Central memory CD8-positive, alpha-beta T cell (primary cell): ENCODE measurements at regions not wholly inside any gene's neighbourhood (a gene's known extent, or its start where the extent isn't known, plus 50 kb on each side); places are given as distances from the start of the nearest gene placed in this dataset.

Experiments used
- ATAC-seq: fragments of 150-1000 bp; cut with Tn5 transposase; replicated peaks from 2 replicates; pipeline ENCODE4 v1.10.0; 2022; ENCODE audit warnings: mild to moderate bottlenecking, moderate FRiP score, moderate number of reproducible peaks; ENCODE audit not compliant: poor library complexity, severe bottlenecking; ENCODE audit errors: extremely low read depth
- DNase-seq, 2 donors: peaks; one replicate each; pipeline ENCODE4 v3.0.0; 2021; ENCODE audit warnings: low spot score in 2 of 2
- H3K27ac Mint-ChIP-seq: one replicate; pipeline ENCODE4 v1.8.0; 2022; ENCODE audit warnings: low read depth, mild to moderate bottlenecking, moderate library complexity, mixed read lengths
- H3K27me3 Mint-ChIP-seq: one replicate; pipeline ENCODE4 v1.8.0; 2022; ENCODE audit warnings: mixed read lengths
- H3K36me3 Mint-ChIP-seq: one replicate; pipeline ENCODE4 v1.8.0; 2022; ENCODE audit warnings: mild to moderate bottlenecking, moderate library complexity, mixed read lengths; ENCODE audit not compliant: insufficient read depth
- H3K4me1 Mint-ChIP-seq: one replicate; pipeline ENCODE4 v1.8.0; 2022; ENCODE audit warnings: mixed read lengths
- H3K4me3 Mint-ChIP-seq: one replicate; pipeline ENCODE4 v1.8.0; 2022; ENCODE audit warnings: mild to moderate bottlenecking, moderate library complexity, mixed read lengths
- H3K9me3 Mint-ChIP-seq: one replicate; pipeline ENCODE4 v1.8.0; 2022; ENCODE audit warnings: mixed read lengths

DNA sequence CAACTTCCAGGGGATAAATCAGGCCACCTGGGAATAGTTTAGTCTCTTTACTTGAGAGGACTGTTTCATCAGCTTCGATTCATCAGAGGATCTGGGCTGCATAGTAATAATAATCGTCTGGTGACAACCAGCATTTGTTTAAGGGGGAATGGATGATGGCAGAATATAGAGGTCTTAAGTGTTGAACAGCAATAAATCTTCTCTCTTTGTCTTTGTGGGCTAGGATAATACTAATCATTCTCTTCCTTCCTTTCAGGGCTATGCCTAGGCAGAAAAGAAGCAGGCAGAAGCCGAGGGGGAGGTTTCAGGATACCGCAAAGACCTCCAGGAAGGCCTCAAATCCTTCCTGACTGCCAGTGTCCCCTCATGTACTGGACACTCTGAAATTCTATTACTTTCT, 150.4 kb upstream of the GAREM1 start:
- Mint-ChIP-seq H3K27me3 (peaks cover 2% of the 10 kb centered on the region), H3K27ac (no peak overlapping the region), H3K4me1 (no peaks in the 10 kb centered on the region), H3K36me3 (no peaks in the 10 kb centered on the region), H3K4me3 (no peak overlapping the region), H3K9me3 (no peaks in the 10 kb centered on the region)
- ATAC-seq (no peak), DNase-seq (no peak)

GRCh38 chr18:32618546-32618945, 147.9 kb upstream of the GAREM1 start:
- H3K4me1 Mint-ChIP-seq: no peaks in the 10 kb centered on the region
- H3K27me3 Mint-ChIP-seq: peaks cover 16% of the 10 kb centered on the region
- H3K4me3 Mint-ChIP-seq: no peak overlapping the region
- peaks cover 5% of the 10 kb centered on the region for H3K9me3 Mint-ChIP-seq
- H3K36me3 Mint-ChIP-seq: no peaks in the 10 kb centered on the region
- H3K27ac Mint-ChIP-seq: no peak overlapping the region
- ATAC-seq (no peak), DNase-seq (no peak)

DNA sequence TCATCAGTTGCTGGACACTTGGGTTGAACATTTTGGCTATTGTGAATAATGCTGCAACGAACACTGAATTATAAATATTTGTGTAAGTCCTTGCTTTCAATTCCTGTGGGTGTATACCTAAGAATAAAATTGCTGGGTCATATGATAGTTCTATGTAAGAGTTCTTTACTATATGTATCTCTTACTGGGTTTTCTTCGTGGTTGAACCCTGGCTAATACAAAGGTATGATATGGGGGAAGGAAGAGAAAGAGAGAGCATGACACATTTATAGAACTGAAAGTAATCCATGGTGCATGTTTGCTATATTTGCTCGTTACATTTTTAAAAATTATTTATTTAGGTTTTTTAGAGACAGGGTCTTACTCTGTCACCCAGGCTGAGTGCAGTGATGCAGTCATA, 143.1 kb upstream of the GAREM1 start:
- no peak overlapping the region for H3K27ac Mint-ChIP-seq
- H3K4me1 Mint-ChIP-seq: no peaks in the 10 kb centered on the region
- peaks cover 23% of the 10 kb centered on the region for H3K27me3 Mint-ChIP-seq
- H3K9me3 Mint-ChIP-seq: peaks cover 5% of the 10 kb centered on the region
- ATAC-seq (no peak), DNase-seq (no peak)
- no peak overlapping the region for H3K4me3 Mint-ChIP-seq
- no peaks in the 10 kb centered on the region for H3K36me3 Mint-ChIP-seq

- Mint-ChIP-seq H3K36me3 (no peaks in the 10 kb centered on the region), H3K4me1 (no peaks in the 10 kb centered on the region), H3K27ac (no peak overlapping the region), H3K27me3 (peaks cover 34% of the 10 kb centered on the region), H3K9me3 (peaks cover 5% of the 10 kb centered on the region), H3K4me3 (no peak overlapping the region)
- no peak for DNase-seq
- ATAC-seq: no peak
Observed at GRCh38 chr18:32612651-32613050, 142.0 kb upstream of the GAREM1 start.

DNA sequence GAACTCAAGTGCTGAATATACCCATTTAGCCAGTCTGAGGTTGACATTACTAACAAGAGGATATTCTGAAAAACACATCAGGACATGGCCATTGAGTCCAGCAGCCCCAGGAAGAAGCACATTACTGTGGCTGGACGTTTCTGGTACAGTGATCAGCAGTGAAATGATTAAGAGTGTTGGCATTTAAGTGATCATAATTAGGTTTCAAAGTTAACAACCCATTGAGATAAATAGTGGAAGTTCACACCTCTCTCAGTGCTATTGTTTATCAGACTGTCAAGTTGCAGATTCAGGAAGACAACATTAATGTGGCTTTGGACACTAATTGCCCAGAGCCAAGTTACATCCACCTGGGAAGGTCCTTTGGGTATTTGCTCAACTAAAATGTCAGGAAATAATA, 139.5 kb upstream of the GAREM1 start:
- no peak for DNase-seq
- Mint-ChIP-seq H3K9me3 (peaks cover 5% of the 10 kb centered on the region), H3K36me3 (no peaks in the 10 kb centered on the region), H3K27me3 (peaks cover 32% of the 10 kb centered on the region), H3K27ac (no peak overlapping the region), H3K4me3 (no peak overlapping the region), H3K4me1 (no peaks in the 10 kb centered on the region)
- no peak for ATAC-seq

- ATAC-seq (no peak), DNase-seq (no peak)
- H3K36me3 Mint-ChIP-seq: no peaks in the 10 kb centered on the region
- H3K27ac Mint-ChIP-seq: no peak overlapping the region
- no peaks in the 10 kb centered on the region for H3K9me3 Mint-ChIP-seq
- no peaks in the 10 kb centered on the region for H3K4me1 Mint-ChIP-seq
- H3K27me3 Mint-ChIP-seq: peaks cover 27% of the 10 kb centered on the region
- H3K4me3 Mint-ChIP-seq: no peak overlapping the region
Observed at GRCh38 chr18:32607816-32608215, 137.1 kb upstream of the GAREM1 start.

DNA sequence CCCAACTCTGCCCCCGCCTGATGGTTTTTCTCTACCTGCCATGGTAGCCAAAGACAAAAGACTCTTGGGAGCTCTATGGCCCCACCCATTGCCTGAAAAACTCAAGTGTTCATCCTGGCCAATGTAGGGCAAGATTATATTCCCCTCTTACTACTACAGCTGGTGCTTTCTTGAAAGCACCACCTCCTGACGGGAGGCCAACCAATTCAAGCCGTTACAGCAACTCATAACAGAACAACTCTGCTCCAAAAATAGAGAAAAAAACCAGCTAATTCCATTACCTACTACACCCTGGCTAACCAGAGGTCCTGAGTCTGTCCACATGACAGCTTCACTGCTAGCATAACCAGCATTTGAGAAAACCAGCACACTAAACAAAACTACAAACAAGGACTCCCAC, 127.5 kb upstream of the GAREM1 start:
- Mint-ChIP-seq H3K4me3 (no peak overlapping the region), H3K27me3 (peaks cover 15% of the 10 kb centered on the region), H3K36me3 (no peaks in the 10 kb centered on the region), H3K4me1 (no peaks in the 10 kb centered on the region), H3K9me3 (peaks cover 7% of the 10 kb centered on the region), H3K27ac (no peak overlapping the region)
- no peak for DNase-seq
- ATAC-seq: no peak

DNA sequence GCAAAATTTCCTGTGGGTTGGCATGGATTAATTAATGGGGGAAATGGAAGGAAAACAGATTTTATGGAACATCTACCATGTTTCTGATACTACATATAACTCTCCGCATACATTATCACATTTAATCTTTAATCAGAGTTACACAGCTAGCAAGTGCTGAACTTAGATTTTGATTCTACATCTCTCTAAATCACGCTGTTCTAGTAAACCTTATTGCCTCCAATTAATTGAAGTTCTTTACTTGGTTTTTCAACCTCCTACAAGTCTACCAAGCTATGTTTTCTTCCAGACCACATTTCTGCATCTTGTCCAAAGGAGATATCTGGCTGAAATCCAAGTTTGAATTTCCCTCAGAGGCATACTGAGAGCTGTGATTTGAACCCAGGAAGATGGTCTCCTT, 125.8 kb upstream of the GAREM1 start:
- Mint-ChIP-seq H3K36me3 (no peaks in the 10 kb centered on the region), H3K27ac (no peak overlapping the region), H3K27me3 (peaks cover 21% of the 10 kb centered on the region), H3K4me1 (no peaks in the 10 kb centered on the region), H3K4me3 (no peak overlapping the region), H3K9me3 (peaks cover 7% of the 10 kb centered on the region)
- ATAC-seq: no peak
- DNase-seq: no peak

- DNase-seq (no peak), ATAC-seq (no peak)
- H3K27me3 Mint-ChIP-seq: peaks cover 21% of the 10 kb centered on the region
- H3K4me3 Mint-ChIP-seq: no peak overlapping the region
- no peaks in the 10 kb centered on the region for H3K36me3 Mint-ChIP-seq
- H3K9me3 Mint-ChIP-seq: peaks cover 7% of the 10 kb centered on the region
- H3K27ac Mint-ChIP-seq: no peak overlapping the region
- no peaks in the 10 kb centered on the region for H3K4me1 Mint-ChIP-seq
Observed at GRCh38 chr18:32595832-32596231, 125.2 kb upstream of the GAREM1 start.

- Mint-ChIP-seq H3K27me3 (peaks cover 57% of the 10 kb centered on the region), H3K27ac (no peak overlapping the region), H3K36me3 (peaks cover 2% of the 10 kb centered on the region), H3K9me3 (peaks cover 5% of the 10 kb centered on the region), H3K4me1 (no peaks in the 10 kb centered on the region), H3K4me3 (no peak overlapping the region)
- ATAC-seq (no peak), DNase-seq (no peak)
Observed at GRCh38 chr18:32588191-32588590, 117.5 kb upstream of the GAREM1 start.

- H3K4me3 Mint-ChIP-seq: no peak overlapping the region
- DNase-seq (no peak), ATAC-seq (no peak)
- H3K9me3 Mint-ChIP-seq: no peaks in the 10 kb centered on the region
- H3K4me1 Mint-ChIP-seq: no peaks in the 10 kb centered on the region
- H3K27ac Mint-ChIP-seq: no peak overlapping the region
- H3K36me3 Mint-ChIP-seq: peaks cover 4% of the 10 kb centered on the region
- H3K27me3 Mint-ChIP-seq: peaks cover 51% of the 10 kb centered on the region
Observed at GRCh38 chr18:32583431-32583830, 112.7 kb upstream of the GAREM1 start.

DNA sequence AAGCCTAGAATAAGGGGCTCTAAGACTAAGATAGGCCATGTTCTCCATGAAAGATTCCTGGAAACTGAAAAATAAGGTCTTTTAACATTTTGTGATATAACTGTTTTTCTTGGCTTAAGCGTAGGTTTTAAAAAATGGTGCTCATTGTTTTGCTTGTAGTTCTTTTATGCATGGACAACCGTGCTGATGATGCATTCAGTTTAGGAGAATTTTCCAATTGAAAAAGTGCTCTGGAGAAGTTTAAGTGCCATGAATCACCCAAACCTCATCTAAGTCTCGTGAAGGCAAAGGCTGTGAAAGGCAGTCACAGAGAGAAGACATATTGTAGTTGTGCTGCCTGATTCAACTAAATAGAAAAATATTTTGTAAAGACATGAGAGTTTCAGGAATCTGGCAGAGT, 111.8 kb upstream of the GAREM1 start:
- Mint-ChIP-seq H3K4me3 (no peak overlapping the region), H3K4me1 (no peaks in the 10 kb centered on the region), H3K27me3 (peaks cover 42% of the 10 kb centered on the region), H3K36me3 (peaks cover 4% of the 10 kb centered on the region), H3K9me3 (no peaks in the 10 kb centered on the region), H3K27ac (no peak overlapping the region)
- no peak for DNase-seq
- ATAC-seq: no peak

GRCh38 chr18:32577561-32577960, 106.9 kb upstream of the GAREM1 start:
- Mint-ChIP-seq H3K4me1 (no peaks in the 10 kb centered on the region), H3K4me3 (no peak overlapping the region), H3K27me3 (peaks cover 14% of the 10 kb centered on the region), H3K9me3 (no peaks in the 10 kb centered on the region), H3K27ac (no peak overlapping the region), H3K36me3 (peaks cover 2% of the 10 kb centered on the region)
- DNase-seq (no peak), ATAC-seq (no peak)

DNA sequence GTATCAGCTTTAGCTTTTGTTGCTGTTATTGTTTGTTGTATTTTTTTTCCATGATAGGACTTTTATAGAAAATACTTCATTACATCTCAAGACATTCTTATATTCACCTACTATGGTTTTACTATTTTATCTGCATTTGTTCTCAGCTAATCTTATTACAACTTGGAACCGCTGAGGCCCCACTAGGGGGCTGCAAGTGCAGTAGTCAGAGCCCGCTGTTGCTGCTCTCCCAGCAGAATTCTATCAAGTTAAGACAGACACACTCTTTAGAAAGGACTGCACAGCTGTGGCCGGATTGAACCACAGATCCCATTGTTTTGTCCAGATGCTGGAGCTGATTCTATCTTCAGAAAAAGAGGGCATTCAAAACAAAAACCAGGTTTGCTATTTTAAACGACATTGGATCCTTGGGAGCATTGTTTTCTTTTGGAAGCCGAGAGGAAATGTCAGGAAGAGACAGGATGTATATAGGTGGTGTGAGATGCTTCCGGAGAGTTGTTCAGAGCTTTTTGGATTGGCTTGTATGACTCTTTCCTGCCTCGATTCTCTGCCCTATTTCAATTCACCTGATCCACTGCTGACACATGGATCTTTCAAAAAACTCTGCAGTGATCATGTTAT, 105.7 kb upstream of the GAREM1 start:
- ATAC-seq: no peak
- Mint-ChIP-seq H3K4me1 (no peaks in the 10 kb centered on the region), H3K27me3 (peaks cover 19% of the 10 kb centered on the region), H3K27ac (no peak overlapping the region), H3K36me3 (no peaks in the 10 kb centered on the region), H3K9me3 (no peaks in the 10 kb centered on the region), H3K4me3 (no peak overlapping the region)
- no peak for DNase-seq
